Trophoblast cell (in vitro differentiated cells and primary cell): ENCODE measurements at regions not wholly inside any gene's neighbourhood (a gene's known extent, or its start where the extent isn't known, plus 50 kb on each side); places are given as distances from the start of the nearest gene placed in this dataset.

Experiments
- DNase-seq, 2 donors: peaks; one replicate each; pipeline ENCODE4 v3.0.0-alpha.2; 2016
- H2AFZ ChIP-seq: 2 replicates; pipeline ENCODE4 v1.6.1; 2013; ENCODE audit warnings: low read length, moderate library complexity, mild to moderate bottlenecking; ENCODE audit not compliant: insufficient read depth, poor library complexity
- H2AK5ac ChIP-seq: 2 replicates; pipeline ENCODE4 v1.6.1; 2013; ENCODE audit warnings: mild to moderate bottlenecking, low read length
- H2BK120ac ChIP-seq: 2 replicates; pipeline ENCODE4 v1.6.1; 2013; ENCODE audit warnings: low read length, mild to moderate bottlenecking, moderate library complexity; ENCODE audit not compliant: insufficient read depth, poor library complexity
- H2BK12ac ChIP-seq: 2 replicates; pipeline ENCODE4 v1.6.1; 2013; ENCODE audit warnings: mild to moderate bottlenecking, low read length, moderate library complexity
- H2BK5ac ChIP-seq: 2 replicates; pipeline ENCODE4 v1.6.1; 2013; ENCODE audit warnings: low read length, low read depth, moderate library complexity, mild to moderate bottlenecking; ENCODE audit not compliant: poor library complexity
- H3K14ac ChIP-seq: 2 replicates; pipeline ENCODE4 v1.6.1; 2013; ENCODE audit warnings: mild to moderate bottlenecking, low read length
- H3K18ac ChIP-seq: 2 replicates; pipeline ENCODE4 v1.6.1; 2013; ENCODE audit warnings: mild to moderate bottlenecking, low read length
- H3K23ac ChIP-seq: 2 replicates; pipeline ENCODE4 v1.6.1; 2013; ENCODE audit warnings: low read length
- H3K27ac ChIP-seq: 2 replicates; pipeline ENCODE4 v1.5.1; 2013; ENCODE audit warnings: low read depth, mild to moderate bottlenecking, inconsistent platforms, low read length, moderate library complexity
- H3K27me3 ChIP-seq: 2 replicates; pipeline ENCODE4 v1.6.1; 2013; ENCODE audit warnings: inconsistent platforms, mild to moderate bottlenecking, low read length, moderate library complexity; ENCODE audit not compliant: insufficient read depth
- H3K36me3 ChIP-seq, 2 experiments: 1 replicate in 1 of 2; 2 replicates in 1 of 2; pipeline ENCODE4 v1.6.1; 2013; ENCODE audit warnings: low read length in 2 of 2, mild to moderate bottlenecking in 2 of 2, moderate library complexity in 1 of 2; ENCODE audit not compliant: insufficient read depth in 2 of 2, control insufficient read depth in 1 of 2
- H3K4ac ChIP-seq: 2 replicates; pipeline ENCODE4 v1.6.1; 2013; ENCODE audit warnings: low read depth, mild to moderate bottlenecking, low read length, moderate library complexity
- H3K4me1 ChIP-seq, 2 experiments: 1 replicate in 1 of 2; 2 replicates in 1 of 2; pipeline ENCODE4 v1.6.1; 2013; ENCODE audit warnings: low read length in 2 of 2, mild to moderate bottlenecking in 2 of 2, moderate library complexity in 1 of 2; ENCODE audit not compliant: insufficient read depth in 2 of 2, control insufficient read depth in 1 of 2
- H3K4me2 ChIP-seq: 2 replicates; pipeline ENCODE4 v1.6.1; 2013; ENCODE audit warnings: inconsistent platforms, mild to moderate bottlenecking, low read length, moderate library complexity
- H3K4me3 ChIP-seq: 2 replicates; pipeline ENCODE4 v1.5.1; 2013; ENCODE audit warnings: mild to moderate bottlenecking, low read depth, low read length, inconsistent platforms
- H3K79me1 ChIP-seq: one replicate; pipeline ENCODE4 v1.6.1; 2013; ENCODE audit warnings: low read length
- H3K79me2 ChIP-seq: 2 replicates; pipeline ENCODE4 v1.6.1; 2013; ENCODE audit warnings: low read length, mild to moderate bottlenecking; ENCODE audit not compliant: control insufficient read depth, insufficient read depth, poor library complexity
- H3K9ac ChIP-seq: 2 replicates; pipeline ENCODE4 v1.6.1; 2013; ENCODE audit warnings: mild to moderate bottlenecking, low read length
- H3K9me3 ChIP-seq: 2 replicates; pipeline ENCODE4 v1.6.1; 2013; ENCODE audit warnings: low read depth, mild to moderate bottlenecking, control low read depth, inconsistent platforms, low read length; ENCODE audit not compliant: insufficient read depth
- H4K12ac ChIP-seq: 2 replicates; pipeline ENCODE4 v1.6.1; 2013; ENCODE audit warnings: low read depth, mild to moderate bottlenecking, low read length, moderate library complexity
- H4K8ac ChIP-seq: 2 replicates; pipeline ENCODE4 v1.6.1; 2013; ENCODE audit warnings: low read depth, mild to moderate bottlenecking, low read length, moderate library complexity
- H4K91ac ChIP-seq: one replicate; pipeline ENCODE4 v1.6.1; 2013; ENCODE audit warnings: low read depth, mild to moderate bottlenecking, low read length, moderate library complexity
- WGBS: extraction: QIAGEN DNeasy Blood & Tissue Kit; methylation state at CpG from one replicate; pipeline ENCODE4 v1.1.7; 2013; ENCODE audit warnings: missing lambda C conversion rate; ENCODE audit not compliant: insufficient read length, insufficient coverage; ENCODE audit errors: extremely low coverage; 5-methylcytosine and 5-hydroxymethylcytosine counted together

DNA sequence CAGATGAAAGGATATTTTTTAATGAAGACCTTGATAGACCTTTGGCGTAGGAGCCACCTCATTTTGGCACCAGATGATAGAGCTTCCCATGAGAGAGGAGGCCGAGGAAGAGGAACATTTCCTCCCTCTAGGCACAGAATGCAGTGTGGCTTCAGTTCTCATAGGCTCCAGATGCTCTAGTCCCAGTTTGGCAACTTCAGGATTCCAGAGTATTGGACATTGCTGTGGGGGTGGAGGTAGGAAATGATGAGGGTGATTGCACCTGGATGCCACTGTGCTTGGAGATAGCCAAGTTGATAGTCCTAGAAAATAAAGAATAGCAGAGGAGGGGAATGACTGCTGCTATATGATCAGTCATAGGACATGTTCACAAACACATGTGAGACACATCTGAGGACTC lies 58.3 kb upstream of the KY start:
- H3K36me3 ChIP-seq = no peaks in the 10 kb centered on the region
- H3K79me1 ChIP-seq = no peaks in the 10 kb centered on the region
- no peak overlapping the region for H3K4me3 ChIP-seq
- H3K14ac ChIP-seq = no peak overlapping the region
- H2AFZ ChIP-seq = no peak overlapping the region
- H3K23ac ChIP-seq = no peak overlapping the region
- no peak overlapping the region for H3K4me2 ChIP-seq
- H2BK5ac ChIP-seq = no peak overlapping the region
- H3K9me3 ChIP-seq = peaks cover 2% of the 10 kb centered on the region
- H3K27ac ChIP-seq = no peak overlapping the region
- H4K8ac ChIP-seq = no peak overlapping the region
- H3K4me1 ChIP-seq = no peaks in the 10 kb centered on the region
- WGBS = no CpG with 5 or more reads among the region's 2 CpGs
- H3K27me3 ChIP-seq = no peaks in the 10 kb centered on the region
- H4K91ac ChIP-seq = no peak overlapping the region
- no peak overlapping the region for H3K4ac ChIP-seq
- peak; percentile 4 to 60 for DNase-seq
- H2BK12ac ChIP-seq = no peak overlapping the region
- no peak overlapping the region for H2BK120ac ChIP-seq
- no peak overlapping the region for H2AK5ac ChIP-seq
- no peak overlapping the region for H4K12ac ChIP-seq
- H3K18ac ChIP-seq = no peak overlapping the region
- no peaks in the 10 kb centered on the region for H3K79me2 ChIP-seq
- H3K9ac ChIP-seq = no peak overlapping the region

DNA sequence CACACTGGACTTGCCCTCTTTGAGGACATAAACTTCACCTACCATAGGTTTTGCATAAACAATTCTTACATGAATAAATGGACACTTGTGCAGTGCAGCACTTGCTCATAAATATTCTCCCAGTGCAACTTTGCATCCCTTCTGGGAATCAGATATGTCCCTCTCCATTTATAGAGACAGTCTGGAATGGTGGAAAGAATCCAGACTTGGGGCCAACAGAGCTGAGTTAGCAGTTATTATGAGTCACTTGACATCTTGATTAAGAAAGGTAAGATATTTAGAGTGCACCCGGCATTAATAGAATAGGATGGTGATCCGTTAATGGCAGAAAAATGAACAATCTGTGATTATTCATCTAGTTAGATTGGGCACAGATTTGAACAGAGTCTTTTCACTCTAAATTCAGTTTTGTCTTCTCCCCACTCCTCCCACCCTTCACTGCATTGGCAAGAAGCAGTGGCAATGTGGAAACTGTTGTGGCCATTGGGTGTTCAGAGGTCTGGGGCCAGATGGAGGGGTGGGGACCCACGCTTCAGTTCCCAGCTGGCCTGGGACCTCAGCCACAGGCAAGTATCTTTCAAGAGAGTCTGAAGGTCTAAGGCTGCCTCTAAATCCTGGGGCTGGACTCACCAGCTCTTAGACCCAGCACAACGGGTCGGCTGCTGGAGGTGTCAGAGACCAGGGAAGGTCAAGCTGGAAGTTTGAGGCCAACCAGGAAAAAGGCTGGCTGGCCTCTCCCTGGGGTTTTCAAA lies 58.9 kb upstream of the KY start:
- no peak overlapping the region for H2AK5ac ChIP-seq
- H3K9ac ChIP-seq = no peak overlapping the region
- no peak overlapping the region for H2BK12ac ChIP-seq
- no peak overlapping the region for H3K18ac ChIP-seq
- H3K4me1 ChIP-seq = no peaks in the 10 kb centered on the region
- no peak overlapping the region for H3K23ac ChIP-seq
- no peak overlapping the region for H3K4me3 ChIP-seq
- H3K79me2 ChIP-seq = no peaks in the 10 kb centered on the region
- H3K14ac ChIP-seq = no peak overlapping the region
- no peak overlapping the region for H2BK5ac ChIP-seq
- no peak overlapping the region for H4K8ac ChIP-seq
- H2AFZ ChIP-seq = no peak overlapping the region
- no peaks in the 10 kb centered on the region for H3K79me1 ChIP-seq
- H3K27me3 ChIP-seq = no peaks in the 10 kb centered on the region
- no peak overlapping the region for H2BK120ac ChIP-seq
- H3K27ac ChIP-seq = no peak overlapping the region
- no peak overlapping the region for H3K4ac ChIP-seq
- no peak overlapping the region for H4K91ac ChIP-seq
- H3K4me2 ChIP-seq = no peak overlapping the region
- no peak overlapping the region for H4K12ac ChIP-seq
- DNase-seq = no peak
- no peaks in the 10 kb centered on the region for H3K36me3 ChIP-seq
- peaks cover 2% of the 10 kb centered on the region for H3K9me3 ChIP-seq
- WGBS = no CpG with 5 or more reads among the region's 5 CpGs

DNA sequence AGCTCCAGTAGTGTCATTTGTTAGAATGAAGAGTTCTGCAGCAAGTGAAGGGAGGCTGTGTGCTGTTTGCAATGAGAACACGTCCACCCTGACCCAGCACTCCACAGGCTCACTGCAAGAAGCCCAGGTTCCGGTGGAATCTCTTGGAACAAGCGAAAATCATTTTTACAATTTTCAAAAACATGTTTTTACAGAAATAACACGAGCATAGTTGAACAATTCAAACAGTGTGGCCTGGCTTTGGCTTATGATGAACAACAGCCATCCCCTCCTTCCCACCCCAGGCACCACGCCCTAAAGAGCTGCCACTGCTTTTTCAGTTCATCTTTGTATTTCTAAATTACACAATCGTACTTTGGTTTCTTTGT lies 59.5 kb upstream of the KY start:
- H3K4me3 ChIP-seq = no peak overlapping the region
- no peak for DNase-seq
- H2BK5ac ChIP-seq = no peak overlapping the region
- no peak overlapping the region for H3K4me2 ChIP-seq
- no peaks in the 10 kb centered on the region for H3K27me3 ChIP-seq
- no peak overlapping the region for H4K12ac ChIP-seq
- no peak overlapping the region for H2BK12ac ChIP-seq
- H3K9ac ChIP-seq = no peak overlapping the region
- no CpG with 5 or more reads among the region's 6 CpGs for WGBS
- H4K8ac ChIP-seq = no peak overlapping the region
- H3K4me1 ChIP-seq = no peaks in the 10 kb centered on the region
- H3K14ac ChIP-seq = no peak overlapping the region
- no peak overlapping the region for H2AK5ac ChIP-seq
- H3K79me1 ChIP-seq = no peaks in the 10 kb centered on the region
- no peaks in the 10 kb centered on the region for H3K79me2 ChIP-seq
- H4K91ac ChIP-seq = no peak overlapping the region
- no peak overlapping the region for H2AFZ ChIP-seq
- peaks cover 2% of the 10 kb centered on the region for H3K9me3 ChIP-seq
- no peaks in the 10 kb centered on the region for H3K36me3 ChIP-seq
- no peak overlapping the region for H3K27ac ChIP-seq
- no peak overlapping the region for H2BK120ac ChIP-seq
- H3K18ac ChIP-seq = no peak overlapping the region
- H3K4ac ChIP-seq = no peak overlapping the region
- H3K23ac ChIP-seq = no peak overlapping the region

DNA sequence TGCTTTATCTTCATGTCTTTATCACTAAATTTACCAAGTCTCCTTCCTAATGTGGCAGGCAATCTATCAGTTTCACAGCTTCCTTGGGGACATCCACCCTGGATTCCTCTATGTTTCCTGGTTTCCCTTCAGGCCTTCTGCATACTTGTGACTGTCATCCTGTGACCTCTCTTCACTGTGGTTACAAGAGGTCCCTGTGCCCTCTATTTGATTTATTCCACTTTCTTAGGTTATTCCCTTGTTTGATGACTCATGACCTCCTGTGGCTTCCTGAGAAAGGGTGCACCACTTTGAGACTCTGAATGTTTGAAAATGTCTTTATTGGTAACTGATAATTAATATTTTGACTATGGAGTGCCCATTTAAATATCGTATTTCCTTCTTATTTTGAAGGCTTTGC lies 60.5 kb upstream of the KY start:
- Histone ChIP-seq H3K79me2 (no peaks in the 10 kb centered on the region), H2BK12ac (no peak overlapping the region), H3K4me3 (no peak overlapping the region), H3K4me1 (no peaks in the 10 kb centered on the region), H2BK5ac (no peak overlapping the region), H3K14ac (no peak overlapping the region), H3K18ac (no peak overlapping the region), H2AFZ (no peak overlapping the region), H3K79me1 (no peaks in the 10 kb centered on the region), H2BK120ac (no peak overlapping the region), H4K12ac (no peak overlapping the region), H3K27ac (no peak overlapping the region), H4K8ac (no peak overlapping the region), H3K4me2 (no peak overlapping the region), H3K4ac (no peak overlapping the region), H3K9ac (no peak overlapping the region), H3K9me3 (peaks cover 2% of the 10 kb centered on the region), H4K91ac (no peak overlapping the region), H2AK5ac (no peak overlapping the region), H3K27me3 (no peaks in the 10 kb centered on the region), H3K23ac (no peak overlapping the region), H3K36me3 (no peaks in the 10 kb centered on the region)
- DNase-seq = no peak
- no CpG with 5 or more reads among the region's 1 CpG for WGBS
